ENCODE measurements at regions not wholly inside any gene's neighbourhood (a gene's known extent, or its start where the extent isn't known, plus 50 kb on each side); places are given as distances from the start of the nearest gene placed in this dataset.

GRCh38 chr1:168830562-168830961 is 101.6 kb upstream of the DPT start:
- TF ChIP-seq EZH2 (IDR thresholded peaks at IDR 0.05; ENCODE audit: borderline replicate concordance, low read depth, low read length, severe bottlenecking) (no peak), CTCF (IDR thresholded peaks at IDR 0.05; ENCODE audit: borderline replicate concordance, extremely low read depth, low read length, poor library complexity, severe bottlenecking) (no peak)
